Stimulated activated naive B cell treated with anti-CD40 and anti-IgM and Interleukin-4, amounts not matched to agents 10 μg/mL and 1 μg/mL and 100 μg/mL, for 72 hours (primary cell): ENCODE measurements at regions not wholly inside any gene's neighbourhood (a gene's known extent, or its start where the extent isn't known, plus 50 kb on each side); places are given as distances from the start of the nearest gene placed in this dataset.

Experiments used
- ATAC-seq, 2 donors: fragments of 150-1000 bp; cut with Tn5 transposase; replicated peaks; 2 replicates each; pipeline ENCODE4 v1.10.0; 2021; ENCODE audit warnings: moderate library complexity in 1 of 2
- DNase-seq: peaks from one replicate; pipeline ENCODE4 v3.0.0; 2021
- H3K27ac Mint-ChIP-seq: one replicate; pipeline ENCODE4 v1.8.0; 2022; ENCODE audit warnings: mild to moderate bottlenecking, mixed read lengths
- H3K27me3 Mint-ChIP-seq, 2 donors: one replicate each; pipeline ENCODE4 v1.8.0; 2022; ENCODE audit warnings: mixed read lengths in 2 of 2
- H3K36me3 Mint-ChIP-seq, 2 donors: one replicate each; pipeline ENCODE4 v1.8.0; 2022; ENCODE audit warnings: mixed read lengths in 2 of 2, mild to moderate bottlenecking in 1 of 2
- H3K4me1 Mint-ChIP-seq, 2 donors: one replicate each; pipeline ENCODE4 v1.8.0; 2022; ENCODE audit warnings: mixed read lengths in 2 of 2, mild to moderate bottlenecking in 1 of 2
- H3K4me3 Mint-ChIP-seq, 2 donors: one replicate each; pipeline ENCODE4 v1.8.0; 2022; ENCODE audit warnings: mild to moderate bottlenecking in 2 of 2, mixed read lengths in 2 of 2, moderate library complexity in 1 of 2
- H3K9me3 Mint-ChIP-seq, 2 donors: one replicate each; pipeline ENCODE4 v1.8.0; 2022; ENCODE audit warnings: mixed read lengths in 2 of 2, mild to moderate bottlenecking in 1 of 2

DNA sequence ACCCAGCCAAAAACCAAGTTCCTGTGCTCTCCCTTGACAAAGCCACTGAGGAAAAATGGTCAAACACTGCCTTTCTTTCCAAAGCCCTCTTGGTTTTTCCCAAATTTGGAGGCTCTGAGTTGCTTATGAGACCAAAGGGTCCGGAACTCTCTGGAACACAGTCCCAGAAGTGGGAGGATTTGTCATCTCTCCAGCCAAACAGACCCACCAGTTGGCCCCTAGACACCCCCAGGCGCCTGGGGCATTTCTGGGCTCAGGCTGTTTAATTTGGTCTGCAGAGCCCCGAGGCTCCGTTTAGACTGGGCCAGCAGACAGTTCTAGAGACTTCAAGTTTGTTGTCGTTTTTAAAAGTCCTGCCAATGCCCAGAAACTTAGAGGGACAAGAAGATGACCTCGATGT, 239.1 kb downstream of the SEC14L1 start:
- H3K4me3 Mint-ChIP-seq, result no peak overlapping the region
- H3K36me3 Mint-ChIP-seq, result peaks cover 0 to 4% of the 10 kb centered on the region in 2 donors
- H3K27me3 Mint-ChIP-seq, result no peaks in the 10 kb centered on the region
- ATAC-seq (no peak), DNase-seq (no peak)
- H3K9me3 Mint-ChIP-seq, result no peaks in the 10 kb centered on the region
- H3K27ac Mint-ChIP-seq, result no peak overlapping the region
- H3K4me1 Mint-ChIP-seq, result peaks cover 43 to 53% of the 10 kb centered on the region in 2 donors

DNA sequence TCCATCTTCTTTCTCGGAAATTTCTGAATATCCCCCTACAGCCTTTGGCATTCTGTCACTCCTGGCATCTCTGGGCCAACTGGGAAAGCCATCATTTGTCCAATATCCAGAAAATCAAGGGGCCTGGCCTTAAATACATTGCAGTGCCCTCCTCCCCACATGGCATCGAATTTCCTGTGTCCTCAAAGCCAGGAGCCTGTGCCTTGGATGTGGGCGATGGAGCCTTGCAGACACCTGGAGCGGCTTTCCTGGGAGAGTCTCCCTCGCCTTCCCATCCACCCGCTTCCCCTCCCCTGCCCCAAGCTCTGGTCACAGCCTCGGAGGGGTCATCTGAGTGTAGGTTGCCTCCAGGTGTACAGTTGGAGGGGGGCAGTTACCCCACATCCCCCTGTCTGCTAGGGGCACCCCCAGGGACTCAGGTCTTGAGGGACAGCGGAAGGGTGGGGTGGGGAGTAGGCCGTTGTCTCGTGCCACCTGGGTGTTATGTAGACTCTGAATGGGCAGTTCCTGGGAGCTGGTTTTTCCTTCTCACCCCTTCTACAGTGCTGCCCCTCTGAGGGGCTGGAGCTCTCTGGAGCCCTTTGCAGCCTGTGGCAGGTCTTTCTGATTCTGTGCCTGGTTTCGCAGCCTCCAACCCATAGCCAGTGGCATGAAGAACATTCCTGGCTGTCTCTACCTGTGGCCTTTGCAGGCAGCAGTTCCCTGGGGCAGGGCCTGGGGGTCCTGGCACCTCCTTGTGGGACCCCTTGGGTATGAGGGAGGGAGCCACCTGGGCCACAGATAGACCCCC, 239.8 kb downstream of the SEC14L1 start:
- ATAC-seq (no peak), DNase-seq (no peak)
- Mint-ChIP-seq H3K4me3 (no peak overlapping the region), H3K36me3 (peaks cover 0 to 4% of the 10 kb centered on the region in 2 donors), H3K27ac (no peak overlapping the region), H3K27me3 (no peaks in the 10 kb centered on the region), H3K9me3 (no peaks in the 10 kb centered on the region), H3K4me1 (peaks cover 36 to 45% of the 10 kb centered on the region in 2 donors)

- Mint-ChIP-seq H3K9me3 (no peaks in the 10 kb centered on the region), H3K4me1 (peaks cover 31 to 42% of the 10 kb centered on the region in 2 donors), H3K4me3 (no peak overlapping the region), H3K27me3 (no peaks in the 10 kb centered on the region), H3K36me3 (peaks cover 0 to 7% of the 10 kb centered on the region in 2 donors), H3K27ac (peak overlapping the region; percentile 20)
- no peak for DNase-seq
- ATAC-seq, result no peak
Measured at GRCh38 chr17:77381185-77381700, 240.5 kb downstream of the SEC14L1 start.

GRCh38 chr17:77381731-77382130, 241.0 kb downstream of the SEC14L1 start:
- Mint-ChIP-seq H3K4me1 (peaks cover 32 to 42% of the 10 kb centered on the region in 2 donors), H3K9me3 (no peaks in the 10 kb centered on the region), H3K4me3 (no peak overlapping the region), H3K36me3 (peaks cover 0 to 8% of the 10 kb centered on the region in 2 donors), H3K27ac (peak overlapping the region; percentile 20), H3K27me3 (no peaks in the 10 kb centered on the region)
- no peak for ATAC-seq
- no peak for DNase-seq

GRCh38 chr17:77382356-77382911, 241.7 kb downstream of the SEC14L1 start:
- ATAC-seq, result peak; percentile 38 to 44
- Mint-ChIP-seq H3K4me1 (peaks cover 36 to 44% of the 10 kb centered on the region in 2 donors), H3K4me3 (no peak overlapping the region), H3K27me3 (no peaks in the 10 kb centered on the region), H3K36me3 (peaks cover 0 to 8% of the 10 kb centered on the region in 2 donors), H3K27ac (peak overlapping the region; percentile 61), H3K9me3 (no peaks in the 10 kb centered on the region)
- no peak for DNase-seq

DNA sequence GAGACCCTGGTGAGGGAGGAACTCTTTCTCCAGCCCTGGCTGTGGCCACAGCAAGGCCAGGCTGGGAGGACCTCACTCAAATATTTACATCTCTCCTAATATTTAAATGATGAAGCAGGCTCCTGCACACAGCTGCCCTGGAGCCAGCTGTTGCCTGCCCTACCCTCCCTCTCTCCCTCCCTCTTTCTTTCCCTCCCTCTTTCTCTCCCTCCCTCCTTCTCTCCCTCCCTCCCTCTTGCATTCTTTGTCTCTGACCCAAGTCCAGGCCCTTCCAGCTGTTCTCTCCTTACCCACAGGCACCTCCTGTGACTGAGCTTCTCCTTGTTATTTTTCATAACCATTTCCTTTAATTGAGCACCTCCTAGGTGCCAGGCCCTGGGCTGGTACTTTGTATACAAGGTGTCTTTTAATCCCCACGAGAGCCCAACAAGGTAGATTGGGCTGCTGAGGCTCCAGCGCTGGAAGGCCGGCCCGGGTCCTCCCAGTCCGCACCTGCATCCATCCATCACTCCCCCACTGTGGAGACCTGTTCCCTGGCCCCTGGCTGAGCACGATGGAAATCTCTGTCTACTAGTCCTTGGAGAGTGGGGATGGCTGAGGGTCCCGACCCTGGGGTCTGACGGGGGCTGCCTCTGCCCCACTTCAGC, 242.3 kb downstream of the SEC14L1 start:
- H3K9me3 Mint-ChIP-seq, result no peaks in the 10 kb centered on the region
- DNase-seq (no peak), ATAC-seq (no peak)
- peaks cover 34 to 47% of the 10 kb centered on the region in 2 donors for H3K4me1 Mint-ChIP-seq
- peak overlapping the region; percentile 80 for H3K27ac Mint-ChIP-seq
- H3K36me3 Mint-ChIP-seq, result peaks cover 0 to 8% of the 10 kb centered on the region in 2 donors
- H3K27me3 Mint-ChIP-seq, result no peaks in the 10 kb centered on the region
- no peak overlapping the region for H3K4me3 Mint-ChIP-seq

DNA sequence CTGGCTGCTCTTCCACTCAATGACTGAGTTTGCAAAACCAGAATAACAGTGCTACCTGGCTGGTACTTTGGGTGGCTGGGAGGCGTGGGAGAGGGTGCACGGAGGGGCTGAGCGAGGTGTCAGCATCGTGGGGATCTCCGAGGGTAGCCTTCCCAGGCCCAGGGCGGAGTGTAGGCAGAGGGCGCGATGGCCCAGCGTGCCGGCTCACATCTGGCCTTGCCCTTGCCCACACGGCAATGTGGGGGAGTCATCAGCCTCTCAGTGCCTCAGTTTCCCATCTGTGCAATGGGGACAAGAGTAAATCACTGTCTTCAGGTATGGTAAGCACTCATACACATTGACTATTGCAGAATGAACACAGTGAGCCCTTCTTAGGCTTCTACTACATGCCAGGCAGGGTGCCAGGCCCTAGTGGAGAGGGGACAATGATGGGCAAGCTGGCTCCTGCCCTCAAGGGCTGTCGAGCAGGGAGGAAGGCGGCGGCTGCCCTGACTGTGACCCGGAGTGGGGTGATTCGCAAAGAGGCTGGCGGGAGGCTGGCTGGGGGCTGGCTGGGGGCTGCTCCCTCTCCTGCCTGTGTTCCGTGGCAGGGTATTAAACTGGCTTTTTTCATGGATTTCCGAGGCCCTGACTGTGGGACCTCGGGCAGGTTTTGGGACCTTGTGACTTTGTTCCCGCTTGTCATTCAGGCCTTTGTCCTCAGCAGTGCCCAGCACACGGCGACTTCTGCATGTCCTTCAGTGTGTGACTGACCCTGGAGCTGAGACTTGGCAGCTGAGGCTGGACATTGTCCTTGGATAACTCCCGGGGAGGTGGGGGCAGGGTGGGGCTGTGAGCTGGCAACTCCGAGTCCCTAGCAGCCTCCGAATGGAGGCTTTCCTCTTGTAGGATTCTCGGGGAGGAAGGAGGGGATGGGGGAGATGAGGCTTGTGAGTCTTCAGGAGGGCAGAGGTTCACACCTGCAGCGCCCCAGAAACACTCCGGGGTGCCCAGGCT, 243.1 kb downstream of the SEC14L1 start:
- Mint-ChIP-seq H3K27ac (peak overlapping the region; percentile 47), H3K4me1 (peaks cover 34 to 49% of the 10 kb centered on the region in 2 donors), H3K4me3 (no peak overlapping the region), H3K36me3 (peaks cover 0 to 8% of the 10 kb centered on the region in 2 donors), H3K9me3 (no peaks in the 10 kb centered on the region), H3K27me3 (no peaks in the 10 kb centered on the region)
- no peak for DNase-seq
- ATAC-seq, result no peak

DNA sequence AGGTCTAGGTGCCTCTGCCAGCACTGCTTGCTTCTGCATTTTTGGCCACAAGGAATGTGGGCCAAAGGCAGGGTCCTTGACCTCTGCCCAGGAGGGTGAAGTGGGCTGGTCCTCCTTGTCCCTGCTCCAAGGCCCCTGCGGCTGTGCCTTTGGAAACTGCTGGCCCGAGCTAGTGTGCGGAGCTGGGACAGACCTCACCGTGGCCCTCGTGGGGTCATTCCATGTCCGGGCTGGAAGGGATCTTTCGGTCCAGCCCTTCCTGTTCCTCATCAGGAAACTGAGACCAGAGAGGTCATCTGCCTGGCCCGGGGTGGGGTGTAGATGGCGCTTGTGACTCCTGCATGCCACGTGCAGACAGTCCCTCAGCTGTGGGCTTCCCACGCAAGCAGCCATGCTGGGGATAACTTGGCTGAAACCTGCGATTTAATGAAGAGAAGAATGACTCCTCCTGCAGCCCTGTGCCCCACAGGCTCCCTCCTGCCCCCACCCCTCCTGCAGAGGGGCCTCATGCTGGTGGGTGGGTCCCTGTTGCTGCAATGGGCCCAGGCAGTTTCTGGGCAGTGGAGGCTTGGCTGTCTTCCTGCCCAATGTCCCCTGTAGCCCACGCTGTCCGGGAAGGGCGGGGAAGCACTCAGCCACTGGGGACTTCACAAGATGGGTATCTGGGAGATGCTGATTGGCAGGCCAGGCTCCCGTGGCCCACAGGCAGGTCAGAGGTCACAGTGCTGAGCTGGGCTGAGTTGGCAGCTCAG, 245.2 kb downstream of the SEC14L1 start:
- DNase-seq (no peak), ATAC-seq (no peak)
- no peak overlapping the region for H3K4me3 Mint-ChIP-seq
- no peaks in the 10 kb centered on the region for H3K9me3 Mint-ChIP-seq
- H3K36me3 Mint-ChIP-seq, result peaks cover 0 to 11% of the 10 kb centered on the region in 2 donors
- H3K27ac Mint-ChIP-seq, result peak overlapping the region; percentile 42
- no peaks in the 10 kb centered on the region for H3K27me3 Mint-ChIP-seq
- H3K4me1 Mint-ChIP-seq, result peaks cover 47 to 61% of the 10 kb centered on the region in 2 donors

GRCh38 chr17:77386502-77387192, 245.9 kb downstream of the SEC14L1 start:
- peaks cover 50 to 64% of the 10 kb centered on the region in 2 donors for H3K4me1 Mint-ChIP-seq
- ATAC-seq (no peak), DNase-seq (no peak)
- H3K27me3 Mint-ChIP-seq, result no peaks in the 10 kb centered on the region
- no peak overlapping the region for H3K4me3 Mint-ChIP-seq
- H3K9me3 Mint-ChIP-seq, result no peaks in the 10 kb centered on the region
- H3K36me3 Mint-ChIP-seq, result peaks cover 0 to 11% of the 10 kb centered on the region in 2 donors
- H3K27ac Mint-ChIP-seq, result peak overlapping the region; percentile 72

DNA sequence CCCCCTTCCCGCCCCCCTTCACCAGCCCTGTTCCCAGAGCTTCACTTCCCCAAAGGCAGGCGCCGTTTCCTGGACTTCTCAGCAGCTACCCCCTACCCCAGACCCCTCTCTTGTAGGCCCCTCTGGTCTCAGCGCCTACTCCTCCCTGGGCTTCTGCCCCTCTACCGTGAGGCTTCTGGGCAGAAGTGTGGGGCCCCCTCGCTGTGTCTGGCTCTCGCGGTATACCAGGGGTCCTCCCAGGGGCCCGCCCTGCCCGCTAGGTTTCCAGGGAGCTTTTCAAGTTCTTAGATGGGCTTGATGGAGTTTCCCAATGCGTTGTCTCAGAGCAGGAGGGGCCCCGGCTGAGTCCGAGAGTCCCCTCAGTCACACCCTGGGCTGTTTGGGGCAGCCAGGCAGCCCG, 247.1 kb downstream of the SEC14L1 start:
- ATAC-seq (no peak), DNase-seq (no peak)
- Mint-ChIP-seq H3K4me1 (peaks cover 53 to 64% of the 10 kb centered on the region in 2 donors), H3K9me3 (no peaks in the 10 kb centered on the region), H3K36me3 (peaks cover 0 to 11% of the 10 kb centered on the region in 2 donors), H3K27me3 (no peaks in the 10 kb centered on the region), H3K27ac (no peak overlapping the region), H3K4me3 (no peak overlapping the region)

- Mint-ChIP-seq H3K4me3 (peak overlapping the region; percentile 88 to 92), H3K9me3 (no peaks in the 10 kb centered on the region), H3K27me3 (no peaks in the 10 kb centered on the region), H3K36me3 (peaks cover 0 to 10% of the 10 kb centered on the region in 2 donors), H3K4me1 (peaks cover 52 to 66% of the 10 kb centered on the region in 2 donors), H3K27ac (peak overlapping the region; percentile 97)
- no peak for DNase-seq
- ATAC-seq, result no peak
Measured at GRCh38 chr17:77388384-77389306, 247.9 kb downstream of the SEC14L1 start.

DNA sequence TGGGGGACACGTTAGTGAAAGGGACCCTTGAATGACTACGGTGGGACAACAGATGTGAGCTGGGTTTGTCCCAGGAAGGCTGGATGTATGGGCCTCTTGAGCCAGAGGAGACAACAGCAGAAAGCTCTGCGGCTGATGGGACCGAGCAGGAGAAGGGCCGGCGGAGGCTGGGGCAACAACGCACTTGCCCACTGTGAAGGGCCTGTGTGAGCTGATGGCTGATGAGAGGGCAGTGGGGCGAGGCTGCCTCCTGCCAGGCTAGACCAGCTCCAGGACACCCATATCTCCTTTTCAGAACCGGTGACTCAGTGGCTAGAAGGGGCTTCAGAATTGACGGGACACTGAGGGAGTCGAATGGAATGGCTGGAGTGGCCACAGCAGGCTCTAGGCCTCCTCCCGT, 250.1 kb downstream of the SEC14L1 start:
- H3K4me1 Mint-ChIP-seq, result peaks cover 52 to 76% of the 10 kb centered on the region in 2 donors

More for the DNA sequence above, 250.1 kb downstream of the SEC14L1 start:
- H3K27me3 Mint-ChIP-seq, result no peaks in the 10 kb centered on the region
- peaks cover 0 to 7% of the 10 kb centered on the region in 2 donors for H3K36me3 Mint-ChIP-seq
- H3K4me3 Mint-ChIP-seq, result peak overlapping the region in 1 of 2 donors; percentile 28
- no peak overlapping the region for H3K27ac Mint-ChIP-seq
- DNase-seq (no peak), ATAC-seq (no peak)
- H3K9me3 Mint-ChIP-seq, result no peaks in the 10 kb centered on the region
